ENCODE measurements at regions not wholly inside any gene's neighbourhood (a gene's known extent, or its start where the extent isn't known, plus 50 kb on each side); places are given as distances from the start of the nearest gene placed in this dataset.

DNA sequence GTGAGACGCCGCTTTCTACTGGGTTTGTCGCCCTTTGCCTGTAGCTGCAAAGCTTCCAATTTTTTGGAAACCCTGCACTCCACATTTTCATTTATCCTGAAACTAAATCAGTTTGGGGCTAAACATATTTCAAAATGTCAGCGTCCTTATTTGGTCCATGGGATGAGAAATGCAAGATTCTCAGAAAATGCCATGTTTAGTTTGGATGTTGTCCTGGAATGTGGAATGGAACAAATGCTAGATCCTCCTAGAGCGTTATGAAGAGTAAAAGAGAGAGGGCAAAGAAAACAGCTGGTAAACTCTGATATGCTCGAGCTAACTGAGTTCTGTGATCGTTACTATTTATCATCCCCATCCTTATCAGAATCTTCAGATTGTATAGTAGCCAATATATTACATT, 236.9 kb downstream of the KLF6 start:
- TF ChIP-seq POLR2AphosphoS5 (IDR thresholded peaks at IDR 0.05; ENCODE audit: low read depth, low read length) (no peak), TAF1 (IDR thresholded peaks at IDR 0.05; ENCODE audit: borderline replicate concordance, insufficient read depth, low read length) (no peak)
- TF ChIP-seq, protein P1, sequence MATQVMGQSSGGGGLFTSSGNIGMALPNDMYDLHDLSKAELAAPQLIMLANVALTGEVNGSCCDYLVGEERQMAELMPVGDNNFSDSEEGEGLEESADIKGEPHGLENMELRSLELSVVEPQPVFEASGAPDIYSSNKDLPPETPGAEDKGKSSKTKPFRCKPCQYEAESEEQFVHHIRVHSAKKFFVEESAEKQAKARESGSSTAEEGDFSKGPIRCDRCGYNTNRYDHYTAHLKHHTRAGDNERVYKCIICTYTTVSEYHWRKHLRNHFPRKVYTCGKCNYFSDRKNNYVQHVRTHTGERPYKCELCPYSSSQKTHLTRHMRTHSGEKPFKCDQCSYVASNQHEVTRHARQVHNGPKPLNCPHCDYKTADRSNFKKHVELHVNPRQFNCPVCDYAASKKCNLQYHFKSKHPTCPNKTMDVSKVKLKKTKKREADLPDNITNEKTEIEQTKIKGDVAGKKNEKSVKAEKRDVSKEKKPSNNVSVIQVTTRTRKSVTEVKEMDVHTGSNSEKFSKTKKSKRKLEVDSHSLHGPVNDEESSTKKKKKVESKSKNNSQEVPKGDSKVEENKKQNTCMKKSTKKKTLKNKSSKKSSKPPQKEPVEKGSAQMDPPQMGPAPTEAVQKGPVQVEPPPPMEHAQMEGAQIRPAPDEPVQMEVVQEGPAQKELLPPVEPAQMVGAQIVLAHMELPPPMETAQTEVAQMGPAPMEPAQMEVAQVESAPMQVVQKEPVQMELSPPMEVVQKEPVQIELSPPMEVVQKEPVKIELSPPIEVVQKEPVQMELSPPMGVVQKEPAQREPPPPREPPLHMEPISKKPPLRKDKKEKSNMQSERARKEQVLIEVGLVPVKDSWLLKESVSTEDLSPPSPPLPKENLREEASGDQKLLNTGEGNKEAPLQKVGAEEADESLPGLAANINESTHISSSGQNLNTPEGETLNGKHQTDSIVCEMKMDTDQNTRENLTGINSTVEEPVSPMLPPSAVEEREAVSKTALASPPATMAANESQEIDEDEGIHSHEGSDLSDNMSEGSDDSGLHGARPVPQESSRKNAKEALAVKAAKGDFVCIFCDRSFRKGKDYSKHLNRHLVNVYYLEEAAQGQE (IDR thresholded peaks at IDR 0.05; ENCODE audit: insufficient read depth in 1 of 2, low read depth in 2 of 2, low read length in 2 of 2), result no peak
